GM03348 (cell line): ENCODE measurements at regions not wholly inside any gene's neighbourhood (a gene's known extent, or its start where the extent isn't known, plus 50 kb on each side); places are given as distances from the start of the nearest gene placed in this dataset.
"Not testable (repeated sequence)": the region's sequence is repeated elsewhere in the genome, so short reads cannot be mapped to it uniquely, and the experiment has no call there.

Experiments used
- DNase-seq: peaks from one replicate; pipeline ENCODE4 v3.0.0; 2012; ENCODE audit warnings: low spot score

DNA sequence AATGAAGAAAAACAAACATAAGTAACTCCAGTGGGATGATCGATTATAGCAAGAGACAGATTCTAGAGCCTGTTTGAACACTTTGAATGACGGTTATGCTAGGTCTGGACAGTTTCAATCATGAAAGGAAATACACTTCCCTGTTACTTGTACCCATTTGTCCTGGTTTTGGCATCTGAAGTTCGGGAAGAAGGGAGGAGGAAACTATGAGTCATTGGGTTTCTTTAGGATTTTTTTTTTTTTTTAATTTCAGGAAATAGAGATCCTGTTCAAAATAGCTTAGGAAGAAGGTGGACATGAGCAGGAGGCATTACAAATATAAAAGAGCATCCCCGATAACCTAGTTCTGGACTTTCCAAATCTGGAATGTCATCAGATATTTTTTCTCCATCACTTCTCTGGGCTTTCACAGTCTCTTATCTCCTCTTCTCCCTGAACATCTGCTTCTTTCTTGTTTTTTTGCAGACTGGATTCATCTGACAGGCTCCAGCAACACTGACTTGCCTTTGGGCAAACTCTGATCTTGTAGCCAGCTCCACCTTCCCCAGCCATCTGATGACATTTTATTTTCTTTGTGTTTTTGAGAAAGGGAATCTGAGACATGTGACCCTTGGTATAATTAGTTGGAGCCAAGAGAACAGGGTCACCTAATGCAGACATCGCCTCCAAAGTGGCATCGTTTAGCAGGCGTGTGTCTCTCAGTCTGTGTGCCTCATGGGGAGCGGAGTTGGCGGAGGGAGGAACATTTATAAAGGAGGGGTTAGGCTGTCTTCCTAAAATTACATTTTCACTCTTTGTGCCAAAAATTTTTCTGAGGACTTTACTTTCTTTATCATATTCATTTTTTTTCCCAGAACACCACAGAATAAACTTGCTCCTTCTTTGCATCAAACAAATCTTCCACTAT is 195.3 kb upstream of the EPHA4 start:
- no peak for DNase-seq

DNA sequence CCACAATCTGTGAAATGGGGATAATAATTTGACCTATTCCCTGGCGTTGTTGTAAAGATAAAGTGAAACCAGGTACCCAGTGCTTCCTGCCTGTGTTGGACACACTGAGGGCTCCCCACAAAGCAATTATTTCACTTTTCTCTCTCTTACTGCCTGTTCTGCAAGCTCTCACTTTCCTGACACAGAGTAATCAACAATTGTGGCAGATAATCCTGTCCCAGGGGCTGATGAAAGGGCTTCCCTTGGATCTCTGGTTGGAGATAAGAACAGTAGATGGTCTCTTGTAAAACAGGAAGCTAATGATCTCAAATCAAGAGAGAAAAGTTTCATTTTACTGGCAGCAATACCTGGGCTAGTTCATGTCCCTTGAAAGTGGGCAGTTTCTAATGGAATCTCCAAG is 190.4 kb upstream of the EPHA4 start:
- no peak for DNase-seq

DNA sequence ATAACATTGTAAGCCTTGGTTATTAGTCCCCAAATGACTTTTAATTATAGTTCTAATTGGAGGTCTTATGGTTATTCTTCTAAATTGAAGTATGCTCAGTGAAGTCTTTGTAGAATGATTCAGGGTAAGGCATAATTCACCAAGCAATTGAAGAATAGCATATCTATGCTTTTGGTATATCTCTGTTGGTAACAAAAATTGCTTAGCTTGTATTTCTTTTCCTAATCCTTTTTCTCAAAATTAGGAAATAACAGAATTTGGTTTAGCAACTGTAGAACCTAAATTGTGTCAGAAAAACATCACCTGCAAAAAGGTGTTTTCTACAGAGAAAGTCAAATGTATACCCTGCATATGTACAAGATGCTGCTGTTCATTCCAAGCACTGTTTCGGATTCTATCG is 189.2 kb upstream of the EPHA4 start:
- no peak for DNase-seq

DNA sequence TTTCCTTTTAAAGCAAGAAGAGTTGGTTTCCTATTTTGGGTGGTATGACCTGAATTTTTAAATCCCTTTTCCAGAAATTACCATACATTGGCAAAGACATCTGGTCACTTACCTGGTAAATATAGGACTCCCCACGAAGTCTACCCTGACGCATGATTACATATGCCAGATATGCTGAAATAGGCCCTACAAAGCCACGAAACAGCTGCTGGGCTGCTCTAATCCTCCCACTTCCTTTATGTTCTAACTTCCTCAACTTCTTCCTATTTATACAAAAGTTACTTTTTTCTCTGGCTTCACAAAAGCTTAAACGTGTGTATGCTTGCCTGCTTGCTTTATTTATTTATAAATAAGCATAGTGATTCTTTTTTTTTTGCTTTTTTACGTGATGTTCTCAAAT is 186.0 kb upstream of the EPHA4 start:
- DNase-seq, result no peak

DNA sequence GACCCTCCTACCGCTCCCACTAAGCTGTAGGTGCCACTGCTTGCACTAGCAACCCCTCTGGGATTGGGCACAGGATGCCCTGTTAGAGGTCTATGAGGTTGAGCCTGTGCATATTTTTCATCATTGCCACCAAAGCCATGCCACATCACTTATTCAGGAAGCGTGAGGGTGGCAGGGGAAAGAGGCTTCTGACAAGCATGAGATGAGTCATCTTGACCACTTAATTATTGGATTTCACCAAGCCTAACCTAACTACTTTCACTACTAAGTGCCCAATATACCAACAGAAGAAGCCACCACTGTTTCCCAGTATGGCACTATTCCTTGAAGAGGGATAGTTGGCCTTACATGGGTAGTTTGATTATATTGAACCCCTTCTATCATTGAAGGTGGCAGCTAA is 181.3 kb upstream of the EPHA4 start:
- DNase-seq, result no peak

DNA sequence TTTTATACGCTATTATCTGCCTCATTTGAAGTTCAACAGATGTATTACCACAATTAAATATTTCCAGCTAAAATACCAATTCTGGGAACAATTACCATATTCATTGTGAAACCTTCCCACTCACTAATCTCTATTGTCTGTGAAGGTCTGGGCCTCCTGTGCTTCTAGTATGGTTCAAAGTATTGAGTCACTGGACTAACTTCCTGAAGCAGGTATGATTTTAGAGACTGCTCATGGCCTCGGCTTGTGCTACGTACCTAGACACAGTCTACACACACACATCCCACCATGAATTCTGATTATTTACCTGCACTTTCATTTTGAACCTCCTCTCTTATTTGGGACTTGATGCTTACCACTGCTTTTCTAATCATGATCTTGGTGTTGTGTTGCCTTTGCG is 180.7 kb upstream of the EPHA4 start:
- no peak for DNase-seq

DNA sequence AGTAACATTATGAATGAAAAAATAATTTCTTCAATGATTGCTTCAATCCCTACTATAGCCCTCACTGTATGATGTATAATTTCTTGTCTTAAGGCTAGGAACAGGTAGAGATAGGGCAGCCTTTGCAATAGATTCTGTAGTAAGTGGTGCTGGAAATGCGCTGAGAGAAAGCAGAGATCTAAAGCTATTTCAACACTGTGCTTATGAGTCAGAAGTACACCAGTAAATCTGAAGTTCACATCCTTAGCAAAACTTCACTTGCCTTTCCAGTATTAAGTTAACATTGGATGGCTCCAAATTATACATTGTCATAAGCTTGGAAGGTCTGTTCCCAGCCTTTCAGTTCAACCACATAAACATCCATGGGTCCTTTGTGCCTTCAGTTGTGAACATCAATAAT is 178.2 kb upstream of the EPHA4 start:
- no peak for DNase-seq

DNA sequence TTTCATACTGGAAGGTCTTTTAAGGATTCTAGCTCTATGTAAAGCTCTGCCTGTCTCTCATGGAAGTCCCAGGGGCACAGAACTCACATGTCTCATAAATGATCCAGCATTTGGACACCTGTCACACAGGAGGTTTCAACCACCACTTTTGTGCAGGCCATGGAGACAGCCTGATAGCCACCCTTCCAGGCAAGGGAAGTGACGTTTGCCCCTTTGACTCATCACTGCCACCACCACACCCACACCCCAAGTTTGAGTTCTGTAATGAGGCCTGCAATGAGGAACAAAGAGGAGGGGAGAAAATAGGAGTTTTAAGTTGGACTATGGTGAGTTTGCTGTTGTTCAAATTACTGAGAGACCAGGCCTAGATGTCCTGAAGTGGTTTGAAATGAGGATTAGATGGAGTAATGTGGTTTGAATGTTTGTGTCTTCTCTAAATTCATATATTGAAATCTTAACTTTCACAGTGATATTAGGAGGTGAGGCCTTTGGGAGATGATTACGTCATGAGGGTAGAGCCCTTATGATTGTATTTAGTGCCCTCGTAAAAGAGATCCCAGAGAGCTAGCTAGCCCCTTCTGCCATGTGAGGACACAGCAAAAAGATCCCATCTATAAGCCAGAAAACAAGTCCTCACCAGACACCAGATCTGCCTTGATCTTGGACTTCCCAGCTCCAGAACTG is 175.3 kb upstream of the EPHA4 start:
- no peak for DNase-seq

DNA sequence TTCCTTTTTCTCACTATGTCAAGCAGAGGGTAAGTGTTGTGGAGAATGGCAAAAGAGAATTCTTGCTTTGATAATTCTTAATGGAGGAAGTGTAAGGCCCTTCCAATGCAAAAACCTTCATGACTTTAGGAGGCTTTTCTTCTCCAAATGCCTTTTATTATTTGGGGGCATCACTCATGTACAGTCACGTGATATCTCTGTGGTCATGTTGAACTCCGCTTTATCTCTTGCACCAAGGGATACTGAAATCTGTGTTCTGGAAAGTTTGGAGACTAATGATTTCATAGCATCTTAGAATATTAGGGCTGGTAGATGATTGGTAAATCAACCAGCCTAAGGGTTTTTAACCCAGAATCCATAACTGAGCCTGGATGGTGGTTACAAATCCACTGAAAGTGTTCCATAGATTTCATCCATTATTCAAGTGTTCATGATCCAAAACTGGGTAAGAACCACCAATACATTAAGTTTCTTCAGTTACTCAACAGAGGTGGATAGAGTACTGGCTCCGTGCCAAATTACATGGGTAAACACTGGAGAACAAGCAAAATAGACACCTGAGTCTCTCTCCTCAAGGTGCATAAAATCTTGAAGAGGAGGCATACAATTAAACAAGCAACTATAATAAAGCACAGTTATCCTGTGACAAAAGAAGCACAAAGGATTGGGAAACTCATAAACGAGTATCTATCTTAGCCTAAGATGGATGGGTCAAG is 169.6 kb upstream of the EPHA4 start:
- no peak for DNase-seq

DNA sequence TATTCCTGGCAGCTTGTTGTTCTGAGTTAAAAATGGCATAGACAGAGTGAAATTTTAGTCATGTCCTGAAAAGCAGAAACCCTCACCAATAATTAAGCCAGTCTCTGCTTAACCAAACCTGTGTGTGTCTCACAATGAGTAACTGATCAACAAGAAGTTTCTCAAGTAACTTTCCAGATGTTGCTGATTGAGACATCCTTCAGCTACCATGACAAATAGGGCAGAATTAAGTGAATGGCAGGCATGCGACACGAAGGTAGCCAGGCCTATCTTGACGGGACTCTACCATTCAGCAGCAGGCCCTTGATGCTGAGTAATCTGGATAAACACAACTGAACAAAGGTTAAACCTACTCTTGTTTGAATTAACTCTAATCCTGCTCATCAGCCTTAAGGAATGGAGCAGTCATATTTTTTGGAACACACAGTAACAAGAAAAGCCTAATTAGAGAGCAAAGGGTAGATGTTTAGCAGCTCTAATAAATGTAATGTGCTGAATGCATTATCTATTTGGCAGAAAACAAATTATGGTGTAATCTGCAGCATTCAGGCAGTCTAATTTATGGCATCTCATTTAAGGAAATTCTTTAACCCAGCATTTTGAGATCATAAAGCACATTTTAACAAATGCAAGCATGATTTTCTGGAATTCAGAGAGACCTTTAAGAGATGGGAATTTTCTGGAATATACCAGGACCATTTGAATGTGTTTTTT is 159.5 kb upstream of the EPHA4 start:
- DNase-seq, result no peak

DNA sequence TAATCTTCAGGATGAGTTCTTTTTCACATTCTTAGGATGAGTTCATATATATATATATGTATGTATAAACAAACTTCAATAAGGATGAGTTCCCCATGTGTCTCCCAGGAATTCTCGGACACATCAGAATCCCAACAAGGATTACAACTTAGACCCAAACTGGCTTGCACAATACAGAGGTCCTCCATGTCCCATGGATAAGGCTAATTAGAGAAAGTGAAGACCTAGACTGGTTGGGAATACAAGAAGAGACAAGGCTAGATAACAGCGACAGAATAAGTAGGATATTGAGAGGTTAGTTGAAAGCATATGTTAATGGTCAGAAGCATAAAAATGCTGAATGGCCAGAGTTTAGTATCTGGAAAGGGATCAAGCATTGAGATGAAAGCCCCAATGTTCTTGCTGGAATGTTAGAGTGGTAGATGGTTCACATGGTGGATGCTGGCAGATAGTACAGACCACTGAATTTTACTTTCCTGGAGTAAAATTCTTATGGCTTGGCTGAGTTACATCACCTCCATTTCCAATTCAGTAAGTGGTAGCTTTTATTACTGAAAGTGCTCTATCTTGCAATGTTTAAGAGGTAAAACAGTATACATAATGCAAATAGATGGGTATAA is 154.9 kb upstream of the EPHA4 start:
- DNase-seq, result no peak

DNA sequence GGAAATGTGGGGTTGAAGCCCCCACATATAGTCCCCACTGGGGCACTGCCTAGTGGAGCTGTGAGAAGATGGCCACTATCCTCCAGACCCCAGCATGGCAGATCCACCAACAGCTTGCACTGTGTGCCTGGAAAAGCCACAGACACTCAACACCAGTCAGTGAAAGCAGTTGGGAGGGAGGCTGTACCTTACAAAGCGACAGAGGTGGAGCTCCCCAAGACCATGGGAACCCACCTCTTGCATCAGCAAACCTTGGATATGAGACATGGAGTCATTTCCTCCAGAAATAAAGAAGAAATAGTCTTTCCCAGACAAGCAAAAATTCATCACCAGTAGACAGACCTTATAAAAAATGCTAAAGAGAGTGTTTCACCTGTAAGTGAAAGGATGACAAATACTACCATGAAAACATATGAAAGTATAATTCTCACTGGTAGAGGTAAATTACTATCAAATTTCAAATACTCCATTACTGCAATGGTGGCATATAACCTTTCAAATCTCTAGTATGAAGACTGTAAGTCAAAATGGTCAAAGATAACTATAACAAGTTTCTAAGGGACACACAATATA is 152.6 kb upstream of the EPHA4 start:
- DNase-seq, result no peak

DNA sequence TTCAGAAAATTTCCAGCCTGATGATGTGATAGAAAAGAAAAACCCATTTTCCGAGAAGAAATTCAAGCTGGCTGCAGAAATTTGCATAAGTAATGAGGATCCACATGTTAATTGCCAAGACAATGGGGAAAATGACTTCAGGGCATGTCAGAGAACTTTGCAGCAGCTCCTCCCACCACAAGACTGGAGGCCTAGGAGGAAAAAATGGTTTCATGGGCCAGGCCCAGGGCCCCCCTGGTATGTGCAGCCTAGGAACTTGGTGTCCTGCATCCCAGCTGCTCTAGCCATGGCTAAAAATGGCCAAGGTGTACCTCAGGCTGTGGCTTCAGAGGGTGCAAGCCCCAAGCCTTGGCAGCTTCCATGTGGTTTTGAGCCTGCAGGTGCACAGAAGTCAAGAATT is 152.0 kb upstream of the EPHA4 start:
- DNase-seq, result not testable (repeated sequence)

DNA sequence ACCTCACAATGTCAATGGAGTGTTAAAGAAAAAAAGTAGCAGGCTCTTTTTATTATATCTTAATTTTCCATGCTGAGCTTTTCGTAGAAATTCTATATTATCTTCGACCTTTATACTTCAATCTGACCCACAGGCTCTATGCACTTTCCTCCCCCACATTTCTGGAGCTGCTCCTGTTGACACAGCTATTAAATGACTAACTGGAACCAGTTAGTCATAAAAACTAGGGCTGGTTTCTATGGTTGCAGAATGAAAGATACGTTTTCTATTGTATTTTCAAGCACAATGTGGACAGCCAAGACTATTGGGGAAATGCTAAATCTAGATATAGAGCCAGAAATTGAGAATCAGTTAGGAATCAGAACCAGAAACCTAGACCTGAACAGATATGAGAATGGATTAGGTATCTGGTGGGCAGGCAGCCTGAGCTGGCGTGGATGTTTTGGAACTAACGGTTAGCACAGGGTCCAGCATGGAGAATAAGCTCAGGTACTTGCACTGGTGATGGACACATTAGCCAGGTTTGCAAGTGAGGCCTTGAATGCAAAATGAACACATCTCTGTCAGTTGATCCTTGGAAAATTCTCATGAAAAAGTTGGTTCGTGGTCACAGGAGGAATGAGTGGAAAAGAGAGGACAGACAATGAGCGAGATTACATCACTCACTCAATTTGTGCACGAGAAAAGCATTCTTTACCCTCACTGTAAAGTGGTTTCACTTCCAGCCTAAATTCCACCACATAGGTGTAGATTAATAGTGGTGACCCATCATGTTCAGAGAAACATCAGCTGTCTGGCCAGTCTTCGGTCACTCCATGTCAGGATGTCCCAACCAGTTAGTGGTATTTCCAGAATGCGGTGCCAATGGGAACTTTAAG is 144.6 kb upstream of the EPHA4 start:
- DNase-seq, result no peak

DNA sequence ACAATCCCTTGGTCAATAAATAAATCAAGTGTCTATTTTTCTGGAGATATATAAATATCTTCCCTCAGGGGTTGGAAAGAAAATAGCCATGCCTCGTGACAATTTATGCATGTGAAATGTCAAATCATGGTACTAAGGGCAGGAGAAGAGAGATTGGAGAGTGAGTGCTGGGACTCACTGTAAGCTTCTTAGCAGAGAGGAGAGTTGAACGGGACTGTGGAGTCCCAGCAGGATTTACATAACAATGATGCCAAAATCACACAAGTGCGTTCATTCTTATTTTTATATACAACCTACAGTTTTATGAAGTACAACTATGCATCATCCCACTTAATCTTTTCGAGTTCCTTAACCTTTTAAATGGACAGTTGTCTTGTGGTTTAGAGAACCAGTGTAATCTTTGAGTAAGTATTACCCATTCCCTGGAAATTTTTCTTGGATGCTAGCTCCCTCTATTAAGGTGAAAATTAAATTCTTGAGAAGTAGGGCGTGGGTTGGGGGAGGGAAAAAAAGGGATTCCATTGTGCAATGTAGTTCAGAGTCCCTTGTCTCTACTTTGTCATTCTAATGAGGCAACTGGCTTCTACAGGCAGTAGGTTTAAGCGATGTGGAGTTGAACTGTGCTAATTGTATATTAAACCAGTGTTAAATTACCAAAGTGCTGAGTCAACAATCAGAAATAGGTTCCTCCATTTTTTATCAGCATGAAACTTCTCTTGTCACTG is 143.6 kb upstream of the EPHA4 start:
- no peak for DNase-seq

DNA sequence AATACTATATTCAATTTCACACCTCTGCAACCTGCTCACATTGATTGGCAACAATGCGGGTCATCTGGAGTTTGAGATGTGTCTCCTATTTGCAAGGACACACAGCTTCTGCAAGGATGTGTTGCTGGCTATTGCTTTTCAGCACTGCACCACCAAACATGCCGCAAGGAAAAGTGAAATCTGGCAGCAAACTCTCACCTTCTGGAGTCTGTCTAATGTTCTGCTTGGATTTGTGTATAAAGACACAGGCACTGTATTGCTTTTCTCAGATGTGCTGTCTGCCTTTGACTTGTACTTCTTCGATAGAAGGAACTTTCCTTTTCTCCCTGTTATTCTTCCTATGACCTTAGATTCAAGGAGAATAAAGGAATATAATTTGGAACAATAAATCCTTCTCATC is 138.6 kb upstream of the EPHA4 start:
- no peak for DNase-seq

DNA sequence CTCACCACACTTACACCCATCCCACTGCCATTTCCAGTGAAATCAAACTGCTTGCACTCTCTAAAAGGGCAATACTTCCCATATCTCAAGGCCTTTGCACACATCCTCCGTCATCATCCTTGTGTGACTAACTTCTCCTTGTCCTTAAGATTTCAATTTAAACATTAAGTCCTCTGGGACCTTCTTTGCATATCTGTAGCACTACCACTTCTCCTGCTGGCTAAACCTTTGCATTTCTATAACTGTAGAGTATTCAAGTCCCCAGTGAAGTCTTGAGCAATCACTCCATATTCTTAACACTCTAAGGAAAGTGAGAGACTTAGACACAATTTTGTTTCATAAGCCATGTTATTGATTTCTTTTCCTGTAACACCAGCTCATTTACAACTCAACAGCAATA is 136.8 kb upstream of the EPHA4 start:
- DNase-seq, result no peak

DNA sequence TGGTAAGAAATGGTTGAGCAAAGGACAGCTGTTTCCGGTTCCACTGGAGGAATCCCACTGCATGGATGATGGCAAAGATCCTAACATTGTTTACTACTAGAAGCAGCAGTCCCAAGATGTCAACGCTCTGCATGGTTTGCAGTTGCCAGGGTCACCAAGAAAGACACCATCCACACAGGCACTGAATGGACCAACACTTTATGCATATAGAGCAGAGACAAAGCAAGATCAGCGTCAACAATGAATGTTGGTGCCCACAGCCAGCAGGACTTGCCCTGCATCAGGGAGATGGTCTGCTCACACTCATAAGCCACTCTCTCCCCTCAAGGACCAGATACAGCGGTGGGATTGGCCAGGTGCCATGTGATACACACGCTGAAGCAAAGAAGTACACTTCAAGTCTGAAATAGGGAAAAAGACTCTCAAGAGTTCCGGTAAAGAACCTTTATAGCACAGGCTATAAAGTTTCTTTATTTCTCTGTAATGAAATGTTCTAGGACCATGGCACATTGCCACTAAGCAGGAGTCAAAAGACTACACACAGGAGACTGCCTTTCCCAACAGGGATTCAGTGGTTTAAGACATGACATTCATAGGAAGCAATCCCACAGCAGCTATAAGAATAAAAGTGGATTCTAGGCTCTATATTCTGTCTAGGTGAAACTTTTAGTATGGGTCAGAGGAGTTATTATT is 133.2 kb upstream of the EPHA4 start:
- no peak for DNase-seq

DNA sequence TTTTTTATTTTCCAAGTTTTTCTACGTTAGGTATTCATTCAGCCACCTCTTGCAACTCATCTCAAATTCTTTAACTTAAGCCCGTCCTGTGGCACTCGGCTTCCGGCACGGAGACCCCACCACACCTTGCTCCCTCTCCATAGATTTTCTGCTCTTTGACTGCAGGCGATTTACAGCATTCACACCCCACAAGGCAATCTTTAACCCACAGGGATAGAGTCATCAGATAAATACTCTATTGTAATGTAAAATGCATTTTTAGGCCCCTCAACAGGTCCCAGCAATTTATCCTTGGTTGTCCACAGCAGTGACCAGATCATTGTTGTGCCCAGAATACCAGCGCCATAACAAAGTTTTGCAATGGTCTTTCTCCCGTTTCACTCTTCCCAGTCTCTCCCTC is 132.3 kb upstream of the EPHA4 start:
- DNase-seq, result no peak
